Nephron (organoid): ENCODE measurements at regions not wholly inside any gene's neighbourhood (a gene's known extent, or its start where the extent isn't known, plus 50 kb on each side); places are given as distances from the start of the nearest gene placed in this dataset.
A peak's percentile ranks its signal among the peaks of the same experiment; 100 is the strongest.

Experiments
- H3K27ac Mint-ChIP-seq, 3 experiments: 2 replicates each; pipeline ENCODE4 v1.8.0; 2020; ENCODE audit warnings: mixed read lengths in 3 of 3, mild to moderate bottlenecking in 2 of 3, moderate library complexity in 1 of 3
- H3K27me3 Mint-ChIP-seq: 2 replicates; pipeline ENCODE4 v1.8.0; 2021; ENCODE audit warnings: low read depth, mild to moderate bottlenecking, moderate library complexity, mixed read lengths
- H3K36me3 Mint-ChIP-seq: 2 replicates; pipeline ENCODE4 v1.8.0; 2020; ENCODE audit warnings: low read depth, mixed read lengths
- H3K4me1 Mint-ChIP-seq: 2 replicates; pipeline ENCODE4 v1.8.0; 2020; ENCODE audit warnings: mixed read lengths
- H3K4me3 Mint-ChIP-seq, 3 experiments: 2 replicates each; pipeline ENCODE4 v1.8.0; 2020; ENCODE audit warnings: mild to moderate bottlenecking in 3 of 3, mixed read lengths in 3 of 3, moderate library complexity in 2 of 3
- H3K9me3 Mint-ChIP-seq: 2 replicates; pipeline ENCODE4 v1.8.0; 2020; ENCODE audit warnings: mixed read lengths
- CTCF ChIP-seq, 3 experiments: fragments of 200-600 bp; sonication (generic); IDR thresholded peaks; one replicate each; pipeline ENCODE4 v1.5.0; 2021; ENCODE audit warnings: antibody characterized with exemption in 3 of 3; ENCODE audit not compliant: unreplicated experiment in 3 of 3

GRCh38 chr12:58513852-58514251 is 406.5 kb downstream of the LRIG3 start:
- Mint-ChIP-seq H3K36me3 (peaks cover 15% of the 10 kb centered on the region), H3K9me3 (peaks cover 33% of the 10 kb centered on the region), H3K4me1 (peaks cover 9% of the 10 kb centered on the region), H3K4me3 (no peak overlapping the region), H3K27ac (peak overlapping the region in 2 of 3 experiments; percentile 29 to 32), H3K27me3 (no peaks in the 10 kb centered on the region)
- no peak for TF ChIP-seq CTCF (IDR thresholded peaks at IDR 0.05; ENCODE audit: unreplicated experiment in 3 of 3)

GRCh38 chr12:58519839-58520238 is 400.5 kb downstream of the LRIG3 start:
- H3K9me3 Mint-ChIP-seq: peaks cover 36% of the 10 kb centered on the region
- H3K27ac Mint-ChIP-seq: no peak overlapping the region
- H3K36me3 Mint-ChIP-seq: peaks cover 15% of the 10 kb centered on the region
- H3K4me3 Mint-ChIP-seq: no peak overlapping the region
- no peaks in the 10 kb centered on the region for H3K4me1 Mint-ChIP-seq
- no peak for TF ChIP-seq CTCF (IDR thresholded peaks at IDR 0.05; ENCODE audit: unreplicated experiment in 3 of 3)
- no peaks in the 10 kb centered on the region for H3K27me3 Mint-ChIP-seq

GRCh38 chr12:58521152-58521551 is 399.2 kb downstream of the LRIG3 start:
- peaks cover 4% of the 10 kb centered on the region for H3K27me3 Mint-ChIP-seq

GRCh38 chr12:58521796-58522195 is 398.5 kb downstream of the LRIG3 start:
- H3K27me3 Mint-ChIP-seq: peaks cover 4% of the 10 kb centered on the region
- H3K4me3 Mint-ChIP-seq: no peak overlapping the region
- no peaks in the 10 kb centered on the region for H3K4me1 Mint-ChIP-seq
- no peak for TF ChIP-seq CTCF (IDR thresholded peaks at IDR 0.05; ENCODE audit: unreplicated experiment in 3 of 3)
- H3K27ac Mint-ChIP-seq: no peak overlapping the region
- H3K9me3 Mint-ChIP-seq: peaks cover 28% of the 10 kb centered on the region
- peaks cover 15% of the 10 kb centered on the region for H3K36me3 Mint-ChIP-seq

More at GRCh38 chr12:58521152-58521551, 399.2 kb downstream of the LRIG3 start:
- Mint-ChIP-seq H3K4me3 (no peak overlapping the region), H3K36me3 (peaks cover 15% of the 10 kb centered on the region), H3K27ac (no peak overlapping the region), H3K9me3 (peaks cover 33% of the 10 kb centered on the region), H3K4me1 (no peaks in the 10 kb centered on the region)
- TF ChIP-seq CTCF (IDR thresholded peaks at IDR 0.05; ENCODE audit: unreplicated experiment in 3 of 3): no peak

GRCh38 chr12:58523360-58523759 is 396.9 kb downstream of the LRIG3 start:
- Mint-ChIP-seq H3K27me3 (peaks cover 4% of the 10 kb centered on the region), H3K9me3 (peaks cover 14% of the 10 kb centered on the region), H3K4me3 (no peak overlapping the region), H3K36me3 (peaks cover 6% of the 10 kb centered on the region), H3K4me1 (no peaks in the 10 kb centered on the region), H3K27ac (no peak overlapping the region)
- TF ChIP-seq CTCF (IDR thresholded peaks at IDR 0.05; ENCODE audit: unreplicated experiment in 3 of 3): no peak

- Mint-ChIP-seq H3K36me3 (no peaks in the 10 kb centered on the region), H3K27ac (no peak overlapping the region), H3K4me3 (no peak overlapping the region), H3K4me1 (peaks cover 22% of the 10 kb centered on the region), H3K9me3 (peaks cover 5% of the 10 kb centered on the region), H3K27me3 (peaks cover 4% of the 10 kb centered on the region)
- TF ChIP-seq CTCF (IDR thresholded peaks at IDR 0.05; ENCODE audit: unreplicated experiment in 3 of 3): no peak
These were observed 392.0 kb downstream of the LRIG3 start for GRCh38 chr12:58528271-58528670.
